Common myeloid progenitor, CD34-positive (primary cell): ENCODE measurements at regions not wholly inside any gene's neighbourhood (a gene's known extent, or its start where the extent isn't known, plus 50 kb on each side); places are given as distances from the start of the nearest gene placed in this dataset.

Source experiments
- CTCF ChIA-PET: fragments of 350-600 bp; sonication (Branson Sonifier 250); formaldehyde crosslinking; loops from one replicate; lab custom pipeline; 2021; ENCODE audit warnings: antibody characterized with exemption; lab: Charles Lee
- POLR2A ChIA-PET: fragments of 350-600 bp; sonication (Branson Sonifier 250); formaldehyde crosslinking; loops from one replicate; lab custom pipeline; 2021; ENCODE audit warnings: antibody characterized with exemption; lab: Charles Lee
- DNase-seq, 3 donors: peaks; one replicate each; pipeline versions ENCODE4 v3.0.0 to v3.0.0-alpha.2; 2013
- H3K27ac ChIP-seq, 2 experiments: 1 replicate in 1 of 2; 2 replicates in 1 of 2; pipeline ENCODE4 v1.7.0; 2013; ENCODE audit warnings: inconsistent platforms in 2 of 2, low read length in 2 of 2, mild to moderate bottlenecking in 2 of 2, low read depth in 1 of 2, moderate library complexity in 1 of 2; ENCODE audit not compliant: severe bottlenecking in 2 of 2, insufficient read depth in 1 of 2, poor library complexity in 1 of 2
- H3K27me3 ChIP-seq, 5 experiments: replicated peaks in 2 of 5; 1 replicate in 3 of 5; 2 replicates in 2 of 5; pipeline versions ENCODE4 v1.6.1 to v1.7.0; 2013; ENCODE audit warnings: low read length in 4 of 5, mild to moderate bottlenecking in 2 of 5, moderate library complexity in 2 of 5, inconsistent platforms in 1 of 5; ENCODE audit not compliant: insufficient read depth in 5 of 5, control insufficient read depth in 4 of 5
- H3K36me3 ChIP-seq, 4 experiments: 1 replicate in 2 of 4; 2 replicates in 2 of 4; pipeline versions ENCODE4 v1.6.1 to v1.7.0; 2013; ENCODE audit warnings: low read length in 3 of 4, control low read depth in 1 of 4, mild to moderate bottlenecking in 1 of 4; ENCODE audit not compliant: control insufficient read depth in 4 of 4, insufficient read depth in 4 of 4
- H3K4me1 ChIP-seq, 4 experiments: 1 replicate in 3 of 4; 2 replicates in 1 of 4; pipeline versions ENCODE4 v1.6.1 to v1.7.1; 2013; ENCODE audit warnings: low read length in 3 of 4, mild to moderate bottlenecking in 3 of 4, control low read depth in 1 of 4, inconsistent platforms in 1 of 4, moderate library complexity in 1 of 4; ENCODE audit not compliant: control insufficient read depth in 4 of 4, insufficient read depth in 4 of 4; ENCODE audit errors: control extremely low read depth in 1 of 4
- H3K4me3 ChIP-seq, 7 experiments: 1 replicate in 4 of 7; 2 replicates in 3 of 7; pipeline versions ENCODE4 v1.5.1 to v1.7.0; 2013; ENCODE audit warnings: mild to moderate bottlenecking in 7 of 7, low read length in 6 of 7, moderate library complexity in 6 of 7, inconsistent platforms in 2 of 7, low read depth in 2 of 7, control low read depth in 1 of 7; ENCODE audit not compliant: insufficient read depth in 4 of 7, control insufficient read depth in 1 of 7; ENCODE audit errors: extremely low read depth in 1 of 7
- H3K9me3 ChIP-seq, 5 experiments: 1 replicate in 4 of 5; 2 replicates in 1 of 5; pipeline versions ENCODE4 v1.6.1 to v1.7.1; 2013; ENCODE audit warnings: low read length in 4 of 5, mild to moderate bottlenecking in 2 of 5, inconsistent platforms in 1 of 5, low read depth in 1 of 5, moderate library complexity in 1 of 5; ENCODE audit not compliant: control insufficient read depth in 4 of 5, insufficient read depth in 2 of 5; ENCODE audit errors: control extremely low read depth in 1 of 5
- WGBS: methylation state at CpG from one replicate; pipeline ENCODE4 v1.1.5; 2013; ENCODE audit not compliant: insufficient coverage; 5-methylcytosine and 5-hydroxymethylcytosine counted together

DNA sequence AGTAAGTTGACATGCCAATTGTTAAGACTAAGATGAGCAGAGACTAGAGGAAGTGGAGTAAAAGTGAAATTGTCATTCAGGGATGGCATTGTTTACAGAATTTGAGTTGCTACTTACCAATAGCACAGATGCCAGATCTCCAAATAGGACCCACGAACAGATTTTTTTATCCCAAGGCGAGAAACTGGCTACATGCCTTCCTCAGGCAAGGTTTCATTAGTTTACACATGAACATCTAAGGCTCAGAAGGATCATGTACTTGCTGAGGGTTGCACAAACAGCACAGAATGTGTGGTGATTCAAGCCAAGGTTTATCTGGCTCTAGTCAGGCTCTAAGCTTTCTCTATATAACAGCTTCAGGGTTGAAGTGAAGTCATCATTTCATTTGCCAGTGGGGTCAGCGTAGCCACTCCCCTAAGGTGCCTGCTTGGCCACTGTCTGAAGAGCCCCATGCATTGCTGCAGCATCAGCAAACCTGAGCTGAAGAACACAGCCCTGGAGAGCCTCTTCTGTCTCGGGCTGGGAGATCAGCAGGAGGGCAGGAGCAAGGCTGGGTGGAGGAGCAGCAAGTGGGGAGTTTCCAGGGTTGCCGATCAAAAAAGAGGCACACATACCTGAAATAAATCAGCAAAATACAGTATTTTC lies 193.0 kb upstream of the LCORL start:
- POLR2A ChIA-PET, result no interaction called here

DNA sequence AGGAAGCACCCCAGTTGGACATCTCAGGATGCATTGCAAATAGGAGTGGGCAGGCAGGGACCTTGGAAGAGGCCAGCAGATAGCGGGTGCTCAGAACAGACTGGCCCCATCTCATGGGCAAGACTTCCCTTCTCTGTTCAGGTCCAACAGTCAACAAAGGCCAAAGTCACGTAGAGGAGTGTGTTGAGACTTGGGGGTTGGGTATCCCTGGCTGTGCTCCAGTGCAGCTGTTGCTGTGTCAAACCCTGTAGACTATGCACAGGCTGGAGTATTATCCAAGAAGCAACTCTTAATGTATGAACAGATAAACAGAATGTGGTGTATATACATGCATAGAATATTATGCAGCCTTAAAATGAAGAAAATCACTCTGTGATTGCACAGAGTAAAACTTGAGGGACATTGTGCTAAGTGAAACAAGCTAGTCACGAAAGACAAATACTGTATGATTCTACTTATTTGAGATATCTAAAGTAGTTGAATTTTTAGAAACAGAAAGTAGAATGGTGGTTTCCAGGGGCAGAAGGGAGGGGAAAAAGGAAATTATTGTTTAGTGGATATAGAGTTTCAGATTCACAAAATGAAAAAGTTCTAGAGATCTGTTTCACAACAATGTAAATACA lies 192.1 kb upstream of the LCORL start:
- WGBS, result 100% methylated on average over 2 of the region's 3 CpGs
- no peaks in the 10 kb centered on the region for H3K4me1 ChIP-seq
- peaks cover 0 to 2% (median 0%) of the 10 kb centered on the region in 5 experiments for H3K9me3 ChIP-seq
- DNase-seq, result no peak
- no peaks in the 10 kb centered on the region for H3K36me3 ChIP-seq
- ChIA-PET CTCF (no interaction called here), POLR2A (no interaction called here)
- H3K4me3 ChIP-seq, result no peak overlapping the region
- H3K27me3 ChIP-seq, result no peaks in the 10 kb centered on the region
- H3K27ac ChIP-seq, result no peak overlapping the region

More for the DNA sequence above, 193.0 kb upstream of the LCORL start:
- DNase-seq, result no peak
- CTCF ChIA-PET, result no interaction called here
- 85% methylated on average over 3 of the region's 5 CpGs for WGBS
- Histone ChIP-seq H3K4me3 (no peak overlapping the region), H3K27me3 (no peaks in the 10 kb centered on the region), H3K27ac (no peak overlapping the region), H3K4me1 (no peaks in the 10 kb centered on the region), H3K9me3 (peaks cover 0 to 2% (median 0%) of the 10 kb centered on the region in 5 experiments), H3K36me3 (no peaks in the 10 kb centered on the region)

DNA sequence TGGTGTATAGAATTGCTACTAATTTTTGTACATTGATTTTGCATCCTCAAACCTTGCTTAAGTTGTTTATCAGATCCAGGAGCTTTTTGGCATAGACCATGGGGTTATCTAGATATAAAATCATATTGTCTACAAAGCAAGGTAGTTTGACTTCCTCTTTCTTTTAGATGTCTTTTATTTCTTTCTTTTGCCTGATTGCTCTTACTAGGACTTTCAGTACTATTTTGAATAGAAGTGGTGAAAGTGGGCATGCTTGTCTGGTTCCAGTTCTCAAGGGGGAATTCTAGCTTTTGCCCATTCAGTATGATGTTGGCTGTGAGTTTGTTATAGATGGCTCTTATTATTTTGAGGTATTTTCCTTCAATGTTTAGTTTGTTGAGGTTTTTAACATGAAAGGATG lies 187.9 kb upstream of the LCORL start:
- Histone ChIP-seq H3K27ac (no peak overlapping the region), H3K4me3 (no peak overlapping the region), H3K4me1 (no peaks in the 10 kb centered on the region), H3K9me3 (peaks cover 0 to 2% (median 0%) of the 10 kb centered on the region in 5 experiments), H3K27me3 (no peaks in the 10 kb centered on the region), H3K36me3 (no peaks in the 10 kb centered on the region)
- ChIA-PET CTCF (no interaction called here), POLR2A (no interaction called here)
- DNase-seq, result no peak

DNA sequence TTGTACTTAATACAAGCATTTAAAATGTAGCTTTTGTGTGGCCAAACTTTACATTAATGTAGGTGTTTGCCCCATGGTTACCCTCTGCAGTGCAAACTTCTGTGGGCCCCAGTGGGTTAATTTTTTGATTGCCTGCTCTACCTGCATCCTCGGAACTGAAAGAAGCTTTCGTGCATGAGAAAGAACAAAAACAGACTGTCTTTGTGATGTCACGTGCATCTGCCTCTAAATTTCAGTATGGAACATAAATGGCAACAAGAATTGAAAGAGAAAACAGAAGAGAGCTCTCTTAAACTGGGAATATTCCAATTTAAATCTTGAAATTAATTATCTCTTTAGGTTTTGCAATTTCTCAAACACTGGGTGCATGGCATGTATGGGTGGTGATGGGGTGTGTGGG lies 182.4 kb upstream of the LCORL start:
- ChIA-PET CTCF (interaction anchor here (0.7 kb wide), 1 partner anchor 114 kb away, joined by 3 read pairs; no protein-coding TSS in a partner anchor), POLR2A (no interaction called here)
- Histone ChIP-seq H3K27me3 (no peaks in the 10 kb centered on the region), H3K9me3 (no peaks in the 10 kb centered on the region), H3K27ac (no peak overlapping the region), H3K4me3 (no peak overlapping the region), H3K4me1 (no peaks in the 10 kb centered on the region), H3K36me3 (no peaks in the 10 kb centered on the region)
- DNase-seq, result no peak
- 90% methylated on average over 2 of the region's 3 CpGs for WGBS

DNA sequence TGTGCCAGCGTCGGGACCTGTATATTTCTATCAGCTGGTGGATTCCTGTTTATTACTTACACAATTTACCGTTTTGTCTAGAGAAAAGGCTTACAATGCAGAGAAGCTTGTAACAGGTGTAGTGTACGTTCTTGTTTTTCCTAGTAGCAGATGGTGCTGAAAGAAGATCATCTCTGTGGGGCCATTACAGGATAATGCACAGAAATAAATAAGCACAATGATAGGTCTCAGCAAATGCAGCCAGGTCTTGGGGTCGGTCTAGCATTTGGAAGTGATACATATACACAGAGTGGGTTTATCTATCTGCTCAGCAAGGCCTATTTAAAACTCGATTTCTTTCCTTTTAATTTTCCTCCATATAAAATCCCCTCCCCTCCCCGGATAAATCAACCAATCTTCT lies 180.9 kb upstream of the LCORL start:
- DNase-seq, result no peak
- Histone ChIP-seq H3K4me3 (no peak overlapping the region), H3K27ac (no peak overlapping the region), H3K4me1 (no peaks in the 10 kb centered on the region), H3K27me3 (no peaks in the 10 kb centered on the region), H3K36me3 (no peaks in the 10 kb centered on the region), H3K9me3 (no peaks in the 10 kb centered on the region)
- ChIA-PET POLR2A (interaction anchor here (0.6 kb wide), 1 partner anchor 554 kb away, joined by 3 read pairs; no protein-coding TSS in a partner anchor), CTCF (no interaction called here)
- 100% methylated on average over 2 of the region's 7 CpGs for WGBS

DNA sequence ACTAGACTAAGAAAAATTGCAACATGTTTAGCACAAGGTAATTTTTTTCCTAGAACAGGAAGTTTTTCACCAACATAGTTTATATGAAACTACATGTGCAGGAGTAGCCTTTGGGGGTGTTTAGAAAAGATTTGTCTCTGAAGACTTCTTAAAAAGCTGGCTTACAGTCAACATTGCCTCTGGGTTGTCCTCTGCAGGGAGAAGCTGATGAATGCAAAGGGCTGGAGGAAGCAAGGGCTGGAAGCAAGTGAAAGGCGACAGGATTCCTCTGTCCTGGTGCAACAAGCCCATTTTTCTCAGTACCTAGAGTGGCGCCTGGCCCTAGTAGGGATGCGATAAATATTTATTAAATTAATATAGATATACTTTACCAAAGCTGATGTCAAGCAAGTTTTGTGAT lies 180.3 kb upstream of the LCORL start:
- no peaks in the 10 kb centered on the region for H3K27me3 ChIP-seq
- WGBS, result no CpG with 5 or more reads among the region's 3 CpGs
- H3K4me3 ChIP-seq, result no peak overlapping the region
- H3K27ac ChIP-seq, result no peak overlapping the region
- no peaks in the 10 kb centered on the region for H3K9me3 ChIP-seq
- ChIA-PET POLR2A (interaction anchor here (0.6 kb wide), 1 partner anchor 554 kb away, joined by 3 read pairs; no protein-coding TSS in a partner anchor), CTCF (no interaction called here)
- DNase-seq, result no peak
- H3K4me1 ChIP-seq, result no peaks in the 10 kb centered on the region
- no peaks in the 10 kb centered on the region for H3K36me3 ChIP-seq

DNA sequence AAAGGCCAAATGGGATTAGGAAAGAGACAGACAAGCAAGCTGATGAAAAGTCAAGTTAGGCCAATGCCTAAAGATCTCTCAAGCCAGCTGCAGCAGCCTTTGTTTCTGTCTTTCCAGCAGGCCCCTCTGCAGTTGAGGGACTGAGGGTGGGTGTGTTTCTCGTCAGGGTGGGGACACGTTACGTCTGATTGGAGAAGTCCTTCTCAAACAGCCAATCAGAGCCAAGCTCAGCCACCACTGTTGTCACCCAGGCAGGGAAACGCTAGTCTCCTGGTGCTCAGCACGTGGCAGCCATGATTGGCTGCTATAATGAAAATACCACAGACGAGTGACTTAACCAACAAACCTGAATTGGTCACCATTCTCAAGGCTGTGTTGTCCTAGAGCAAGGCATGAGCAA lies 177.1 kb upstream of the LCORL start:
- H3K27ac ChIP-seq, result no peak overlapping the region
- H3K36me3 ChIP-seq, result no peaks in the 10 kb centered on the region
- no peaks in the 10 kb centered on the region for H3K4me1 ChIP-seq
- ChIA-PET POLR2A (no interaction called here), CTCF (no interaction called here)
- 80% methylated on average over 3 of the region's 6 CpGs for WGBS
- no peak for DNase-seq
- no peaks in the 10 kb centered on the region for H3K27me3 ChIP-seq
- no peaks in the 10 kb centered on the region for H3K9me3 ChIP-seq
- H3K4me3 ChIP-seq, result no peak overlapping the region
